SK-N-SH (cell line): ENCODE measurements at regions not wholly inside any gene's neighbourhood (a gene's known extent, or its start where the extent isn't known, plus 50 kb on each side); places are given as distances from the start of the nearest gene placed in this dataset.

Experiments
- CTCF ChIA-PET: fragments of 300-600, 350-600 bp; formaldehyde crosslinking; extraction: SDS; loops from one replicate; lab custom pipeline; 2021; lab: Yijun Ruan, JAX
- POLR2A ChIA-PET: fragments of 350-600 bp; sonication (Branson Sonifier 250); formaldehyde crosslinking; extraction: SDS; loops from one replicate; lab custom pipeline; 2020; ENCODE audit warnings: antibody characterized with exemption, inconsistent platforms; lab: Yijun Ruan, JAX
- DNase-seq: peaks from one replicate; pipeline ENCODE4 v3.0.0; 2012
- H2AFZ ChIP-seq: fragments of 200-600 bp; sonication (generic); 2 replicates; pipeline ENCODE4 v1.8.1; 2016; ENCODE audit warnings: antibody characterized with exemption, mild to moderate bottlenecking, low read depth
- H3F3A ChIP-seq: fragments of 200-600 bp; sonication (generic); replicated peaks from 2 replicates; pipeline ENCODE3; 2016; ENCODE audit warnings: antibody characterized with exemption, mild to moderate bottlenecking; ENCODE audit not compliant: insufficient read depth
- H3K27ac ChIP-seq, 2 experiments: fragments of 200-500 bp in 1 of 2; fragments of 200-600 bp in 1 of 2; sonication (Bioruptor generic) in 1 of 2; sonication (generic), shearing (Covaris generic) in 1 of 2; 2 replicates each; pipeline versions ENCODE4 v1.5.1 to v1.6.1; 2014 to 2016; ENCODE audit warnings: low read depth in 2 of 2, inconsistent platforms in 1 of 2, low read length in 1 of 2, mild to moderate bottlenecking in 1 of 2, mixed read lengths in 1 of 2
- H3K27me3 ChIP-seq: fragments of 200-600 bp; sonication (generic), shearing (Covaris generic); 2 replicates; pipeline ENCODE4 v1.6.1; 2016; ENCODE audit warnings: mixed run types; ENCODE audit not compliant: insufficient read depth
- H3K36me3 ChIP-seq, 2 experiments: fragments of 200-500 bp in 1 of 2; fragments of 200-600 bp in 1 of 2; sonication (Bioruptor generic) in 1 of 2; sonication (generic) in 1 of 2; replicated peaks in 1 of 2; 2 replicates each; pipeline versions ENCODE3 to v1.5.1; 2014 to 2016; ENCODE audit warnings: low read length in 1 of 2, mild to moderate bottlenecking in 1 of 2; ENCODE audit not compliant: insufficient read depth in 2 of 2, control insufficient read depth in 1 of 2
- H3K4me1 ChIP-seq, 2 experiments: fragments of 200-500 bp in 1 of 2; fragments of 200-600 bp in 1 of 2; sonication (Bioruptor generic) in 1 of 2; sonication (generic), shearing (Covaris generic) in 1 of 2; 2 replicates each; pipeline versions ENCODE4 v1.5.1 to v1.6.1; 2014 to 2016; ENCODE audit warnings: low read depth in 1 of 2, low read length in 1 of 2, mixed run types in 1 of 2; ENCODE audit not compliant: insufficient read depth in 2 of 2, control insufficient read depth in 1 of 2
- H3K4me2 ChIP-seq: fragments of 200-600 bp; sonication (generic), shearing (Covaris generic); 2 replicates; pipeline ENCODE4 v1.6.1; 2017; ENCODE audit warnings: mixed run types
- H3K4me3 ChIP-seq, 2 experiments: fragments of 200-500 bp in 1 of 2; fragments of 200-600 bp in 1 of 2; sonication (Bioruptor generic) in 1 of 2; sonication (generic), shearing (Covaris generic) in 1 of 2; 2 replicates each; pipeline versions ENCODE4 v1.5.1 to v1.8.1; 2014 to 2016; ENCODE audit warnings: low read depth in 2 of 2, inconsistent platforms in 1 of 2, low read length in 1 of 2, mild to moderate bottlenecking in 1 of 2, mixed read lengths in 1 of 2, moderate library complexity in 1 of 2
- H3K79me2 ChIP-seq: fragments of 200-600 bp; sonication (generic); 2 replicates; pipeline ENCODE4 v1.8.1; 2017; ENCODE audit warnings: mild to moderate bottlenecking; ENCODE audit not compliant: insufficient read depth
- H3K9ac ChIP-seq: fragments of 200-600 bp; sonication (generic); 2 replicates; pipeline ENCODE4 v1.6.1; 2017; ENCODE audit warnings: mixed run types
- H3K9me2 ChIP-seq: fragments of 200-600 bp; sonication (generic); 2 replicates; pipeline ENCODE4 v1.6.1; 2017; ENCODE audit warnings: mixed run types
- H3K9me3 ChIP-seq: fragments of 200-600 bp; sonication (generic); 2 replicates; pipeline ENCODE4 v1.6.1; 2017; ENCODE audit warnings: mixed run types, mild to moderate bottlenecking, moderate library complexity
- H4K20me1 ChIP-seq: fragments of 200-600 bp; sonication (generic); 2 replicates; pipeline ENCODE4 v1.6.1; 2017; ENCODE audit warnings: mild to moderate bottlenecking, mixed run types; ENCODE audit not compliant: insufficient read depth
- FOSL2 ChIP-seq: IDR thresholded peaks from 2 replicates; pipeline ENCODE4 v1.4.0; 2012; ENCODE audit warnings: low read depth, mild to moderate bottlenecking, moderate library complexity, borderline replicate concordance
- FOXM1 ChIP-seq: IDR thresholded peaks from 2 replicates; pipeline ENCODE4 v1.4.0; 2012; ENCODE audit warnings: low read depth, mild to moderate bottlenecking
- IRF3 ChIP-seq: fragments of 150-350 bp; IDR thresholded peaks from 2 replicates; pipeline ENCODE4 v1.6.1; 2016; ENCODE audit warnings: mild to moderate bottlenecking, low read depth, low read length
- JUND ChIP-seq: IDR thresholded peaks from 2 replicates; pipeline ENCODE4 v1.4.0; 2012
- MXI1 ChIP-seq: IDR thresholded peaks from 2 replicates; pipeline ENCODE4 v1.6.1; 2012; ENCODE audit warnings: mild to moderate bottlenecking, low read depth, low read length, improper control_type of control experiment
- RAD21 ChIP-seq: IDR thresholded peaks from 2 replicates; pipeline ENCODE4 v1.6.1; 2012; ENCODE audit warnings: mild to moderate bottlenecking, low read length
- RCOR1 ChIP-seq: fragments of 150-350 bp; IDR thresholded peaks from 2 replicates; pipeline ENCODE4 v1.6.1; 2017; ENCODE audit warnings: antibody characterized with exemption, low read length
- REST ChIP-seq: IDR thresholded peaks from 2 replicates; pipeline ENCODE4 v1.6.1; 2012; ENCODE audit warnings: mild to moderate bottlenecking, low read depth, low read length, moderate library complexity
- RFX5 ChIP-seq: IDR thresholded peaks from 2 replicates; pipeline ENCODE4 v1.6.1; 2012; ENCODE audit warnings: mild to moderate bottlenecking, improper control_type of control experiment, low read length
- SMC3 ChIP-seq: IDR thresholded peaks from 2 replicates; pipeline ENCODE4 v1.6.1; 2012; ENCODE audit warnings: low read depth, low read length, improper control_type of control experiment
- TAF1 ChIP-seq: IDR thresholded peaks from 2 replicates; pipeline ENCODE4 v1.6.1; 2012; ENCODE audit warnings: low read depth, mild to moderate bottlenecking, low read length, moderate library complexity, borderline replicate concordance
- YY1 ChIP-seq: IDR thresholded peaks from 2 replicates; pipeline ENCODE4 v1.4.0; 2012; ENCODE audit warnings: low read depth, mild to moderate bottlenecking
- WGBS: methylation state at CpG from one replicate; pipeline ENCODE4 v1.1.6; 2017; ENCODE audit warnings: low lambda C conversion rate; 5-methylcytosine and 5-hydroxymethylcytosine counted together
- TF ChIP-seq, protein P1 (sequence below): fragments of 200-600 bp; sonication (generic); IDR thresholded peaks from 2 replicates; pipeline ENCODE4 v1.6.1; 2017; ENCODE audit warnings: antibody characterized with exemption, mild to moderate bottlenecking, moderate library complexity

DNA sequence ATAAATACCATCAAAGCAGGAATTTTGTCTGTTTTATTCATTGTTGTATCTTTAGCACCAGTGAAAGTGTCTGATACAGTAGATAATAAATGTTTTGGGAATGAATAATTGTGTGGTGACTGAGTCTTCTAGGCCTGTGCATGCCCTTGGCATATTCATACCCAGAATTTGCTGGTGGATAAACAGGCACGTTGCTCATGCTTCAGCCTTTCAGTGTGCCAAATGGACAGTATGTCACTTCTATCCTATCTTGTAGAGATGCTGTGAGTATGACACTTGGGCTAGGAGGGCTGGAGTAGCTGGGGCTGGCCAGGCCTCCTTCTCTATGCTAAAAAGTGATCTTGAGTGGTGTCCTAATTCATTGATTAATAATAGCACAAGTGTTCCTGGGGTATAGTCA, 287.3 kb upstream of the DDI1 start:
- peaks cover 3 to 4% of the 10 kb centered on the region in 2 experiments; a peak in 2 of 4 replicates for H3K4me1 ChIP-seq
- H3K9me2 ChIP-seq, result no peaks in the 10 kb centered on the region
- ChIA-PET CTCF (no interaction called here), POLR2A (no interaction called here)
- no peaks in the 10 kb centered on the region for H3K27me3 ChIP-seq
- H3K79me2 ChIP-seq, result no peaks in the 10 kb centered on the region
- TF ChIP-seq FOSL2 (no peak), SMC3 (no peak), RAD21 (no peak), RFX5 (no peak), REST (no peak), YY1 (no peak), JUND (no peak), MXI1 (no peak), RCOR1 (no peak), FOXM1 (no peak), TAF1 (no peak), IRF3 (no peak)
- TF ChIP-seq, protein P1, sequence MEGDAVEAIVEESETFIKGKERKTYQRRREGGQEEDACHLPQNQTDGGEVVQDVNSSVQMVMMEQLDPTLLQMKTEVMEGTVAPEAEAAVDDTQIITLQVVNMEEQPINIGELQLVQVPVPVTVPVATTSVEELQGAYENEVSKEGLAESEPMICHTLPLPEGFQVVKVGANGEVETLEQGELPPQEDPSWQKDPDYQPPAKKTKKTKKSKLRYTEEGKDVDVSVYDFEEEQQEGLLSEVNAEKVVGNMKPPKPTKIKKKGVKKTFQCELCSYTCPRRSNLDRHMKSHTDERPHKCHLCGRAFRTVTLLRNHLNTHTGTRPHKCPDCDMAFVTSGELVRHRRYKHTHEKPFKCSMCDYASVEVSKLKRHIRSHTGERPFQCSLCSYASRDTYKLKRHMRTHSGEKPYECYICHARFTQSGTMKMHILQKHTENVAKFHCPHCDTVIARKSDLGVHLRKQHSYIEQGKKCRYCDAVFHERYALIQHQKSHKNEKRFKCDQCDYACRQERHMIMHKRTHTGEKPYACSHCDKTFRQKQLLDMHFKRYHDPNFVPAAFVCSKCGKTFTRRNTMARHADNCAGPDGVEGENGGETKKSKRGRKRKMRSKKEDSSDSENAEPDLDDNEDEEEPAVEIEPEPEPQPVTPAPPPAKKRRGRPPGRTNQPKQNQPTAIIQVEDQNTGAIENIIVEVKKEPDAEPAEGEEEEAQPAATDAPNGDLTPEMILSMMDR, result no peak
- DNase-seq, result no peak
- H3K4me2 ChIP-seq, result no peak overlapping the region
- no peak overlapping the region for H3K4me3 ChIP-seq
- WGBS, result 50% methylated on average over 1 of the region's 1 CpG
- no peaks in the 10 kb centered on the region for H3F3A ChIP-seq
- H3K9ac ChIP-seq, result no peak overlapping the region
- no peaks in the 10 kb centered on the region for H4K20me1 ChIP-seq
- H3K27ac ChIP-seq, result no peak overlapping the region
- H2AFZ ChIP-seq, result no peak overlapping the region
- H3K36me3 ChIP-seq, result peaks cover 0 to 4% of the 10 kb centered on the region in 2 experiments
- no peaks in the 10 kb centered on the region for H3K9me3 ChIP-seq
